HUES6 (cell line): ENCODE measurements at regions not wholly inside any gene's neighbourhood (a gene's known extent, or its start where the extent isn't known, plus 50 kb on each side); places are given as distances from the start of the nearest gene placed in this dataset.

Experiments
- H3K27ac ChIP-seq: 2 replicates; pipeline ENCODE4 v1.7.0; 2013; ENCODE audit warnings: low read depth, mild to moderate bottlenecking, low read length, inconsistent platforms
- H3K27me3 ChIP-seq: 2 replicates; pipeline ENCODE4 v1.6.1; 2013; ENCODE audit warnings: low read length; ENCODE audit not compliant: control insufficient read depth, insufficient read depth
- H3K36me3 ChIP-seq: 2 replicates; pipeline ENCODE4 v1.6.1; 2013; ENCODE audit warnings: low read length; ENCODE audit not compliant: control insufficient read depth, insufficient read depth
- H3K4me1 ChIP-seq: 2 replicates; pipeline ENCODE4 v1.6.1; 2013; ENCODE audit warnings: low read length; ENCODE audit not compliant: control insufficient read depth, insufficient read depth
- H3K4me3 ChIP-seq: 2 replicates; pipeline ENCODE4 v1.5.1; 2013; ENCODE audit warnings: low read depth, low read length
- H3K9ac ChIP-seq: one replicate; pipeline ENCODE4 v1.6.1; 2013; ENCODE audit warnings: mild to moderate bottlenecking, low read length
- H3K9me3 ChIP-seq: 2 replicates; pipeline ENCODE4 v1.6.1; 2013; ENCODE audit warnings: low read depth, low read length; ENCODE audit not compliant: control insufficient read depth, insufficient read depth

GRCh38 chr2:235170016-235170415 is 218.2 kb downstream of the SH3BP4 start:
- no peaks in the 10 kb centered on the region for H3K36me3 ChIP-seq
- H3K27me3 ChIP-seq, result no peaks in the 10 kb centered on the region
- no peak overlapping the region for H3K9ac ChIP-seq
- H3K9me3 ChIP-seq, result no peaks in the 10 kb centered on the region
- H3K4me3 ChIP-seq, result no peak overlapping the region
- no peak overlapping the region for H3K27ac ChIP-seq
- peaks cover 21% of the 10 kb centered on the region; the same call in 1 of the 2 replicates for H3K4me1 ChIP-seq

- Histone ChIP-seq H3K9ac (peak overlapping the region; percentile 1), H3K27ac (no peak overlapping the region), H3K27me3 (no peaks in the 10 kb centered on the region)
Observed at GRCh38 chr2:235170536-235171521, 219.0 kb downstream of the SH3BP4 start.

GRCh38 chr2:235171550-235172031 is 219.8 kb downstream of the SH3BP4 start:
- Histone ChIP-seq H3K4me3 (no peak overlapping the region), H3K27me3 (no peaks in the 10 kb centered on the region), H3K9me3 (no peaks in the 10 kb centered on the region), H3K36me3 (no peaks in the 10 kb centered on the region), H3K27ac (no peak overlapping the region), H3K4me1 (peaks cover 21% of the 10 kb centered on the region; the same call in 1 of the 2 replicates), H3K9ac (peak overlapping the region; percentile 1)

More at GRCh38 chr2:235170536-235171521, 219.0 kb downstream of the SH3BP4 start:
- Histone ChIP-seq H3K4me3 (no peak overlapping the region), H3K4me1 (peaks cover 21% of the 10 kb centered on the region; the same call in 1 of the 2 replicates), H3K36me3 (no peaks in the 10 kb centered on the region), H3K9me3 (no peaks in the 10 kb centered on the region)

DNA sequence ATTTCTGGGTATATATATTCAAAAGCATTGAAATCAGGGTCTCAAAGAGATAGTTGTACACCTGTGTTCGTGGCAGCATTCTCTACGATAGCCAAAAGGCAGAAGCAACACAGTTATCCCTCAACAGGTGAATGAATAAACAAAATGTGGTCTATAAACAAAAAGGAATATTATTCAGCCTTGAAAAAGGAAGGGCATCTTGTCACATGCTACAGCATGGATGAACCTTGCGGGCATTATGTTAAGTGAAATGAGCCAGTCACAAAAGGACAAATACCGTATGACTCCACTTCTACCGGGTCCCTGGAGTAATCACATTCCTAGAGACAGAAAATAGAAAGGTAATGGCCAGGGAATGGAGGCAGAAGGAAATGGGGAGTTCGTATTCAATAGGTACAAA is 228.8 kb downstream of the SH3BP4 start:
- Histone ChIP-seq H3K36me3 (no peaks in the 10 kb centered on the region), H3K9ac (no peak overlapping the region), H3K27me3 (no peaks in the 10 kb centered on the region), H3K4me3 (no peak overlapping the region), H3K4me1 (no peaks in the 10 kb centered on the region; the same call in 1 of the 2 replicates), H3K27ac (no peak overlapping the region), H3K9me3 (no peaks in the 10 kb centered on the region)

- Histone ChIP-seq H3K27ac (no peak overlapping the region), H3K9ac (no peak overlapping the region), H3K4me3 (no peak overlapping the region), H3K36me3 (no peaks in the 10 kb centered on the region), H3K4me1 (no peaks in the 10 kb centered on the region; the same call in 1 of the 2 replicates), H3K9me3 (no peaks in the 10 kb centered on the region), H3K27me3 (no peaks in the 10 kb centered on the region)
Observed at GRCh38 chr2:235183786-235184185, 232.0 kb downstream of the SH3BP4 start.

- no peak overlapping the region for H3K9ac ChIP-seq
- no peak overlapping the region for H3K27ac ChIP-seq
- no peaks in the 10 kb centered on the region for H3K36me3 ChIP-seq
- no peaks in the 10 kb centered on the region; the same call in 1 of the 2 replicates for H3K4me1 ChIP-seq
- no peaks in the 10 kb centered on the region for H3K9me3 ChIP-seq
- no peak overlapping the region for H3K4me3 ChIP-seq
- H3K27me3 ChIP-seq, result no peaks in the 10 kb centered on the region
Observed at GRCh38 chr2:235187806-235188205, 236.0 kb downstream of the SH3BP4 start.

DNA sequence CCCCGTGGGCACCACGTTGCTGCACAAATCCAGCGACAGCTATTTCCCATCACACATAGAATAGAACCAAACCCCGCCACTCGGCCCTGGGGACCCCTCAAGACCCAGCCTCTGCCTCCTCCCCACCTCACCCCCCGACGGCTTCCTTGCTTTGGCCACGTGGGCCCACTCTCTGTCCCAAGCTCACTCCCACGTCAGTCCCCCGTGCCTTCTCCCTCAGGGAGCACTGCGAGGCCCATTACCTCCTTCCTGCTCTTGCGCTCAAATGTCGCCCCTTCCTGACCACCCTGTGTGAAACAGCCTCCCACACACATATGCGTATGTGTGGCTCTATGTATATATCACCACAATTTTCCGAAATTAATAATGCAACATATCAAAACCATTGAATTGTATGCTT is 239.7 kb downstream of the SH3BP4 start:
- no peaks in the 10 kb centered on the region for H3K36me3 ChIP-seq
- no peak overlapping the region for H3K9ac ChIP-seq
- no peak overlapping the region for H3K4me3 ChIP-seq
- no peaks in the 10 kb centered on the region for H3K9me3 ChIP-seq
- no peaks in the 10 kb centered on the region for H3K27me3 ChIP-seq
- H3K27ac ChIP-seq, result no peak overlapping the region
- H3K4me1 ChIP-seq, result no peaks in the 10 kb centered on the region

DNA sequence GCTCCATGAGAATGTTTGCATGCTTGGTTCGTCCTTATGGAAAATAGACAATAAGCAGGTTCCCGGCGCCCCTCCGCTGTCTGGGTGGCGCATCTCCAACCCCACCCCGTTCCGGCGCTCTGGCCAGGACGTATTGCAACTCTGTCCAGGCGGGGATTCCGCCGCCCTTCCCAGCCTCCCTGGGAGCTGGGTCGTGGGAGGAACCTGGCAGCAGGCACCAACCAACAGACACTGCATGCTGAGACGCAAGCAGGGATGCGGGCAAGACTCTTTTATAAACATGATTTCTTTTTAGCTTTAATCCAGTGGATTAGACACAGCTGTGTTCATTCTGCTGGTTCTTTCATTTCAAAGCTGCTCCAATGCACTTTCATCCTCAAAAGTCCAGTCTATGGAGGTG is 240.2 kb downstream of the SH3BP4 start:
- no peaks in the 10 kb centered on the region for H3K4me1 ChIP-seq
- H3K9ac ChIP-seq, result no peak overlapping the region
- H3K36me3 ChIP-seq, result no peaks in the 10 kb centered on the region
- no peak overlapping the region for H3K27ac ChIP-seq
- H3K9me3 ChIP-seq, result no peaks in the 10 kb centered on the region
- no peaks in the 10 kb centered on the region for H3K27me3 ChIP-seq
- no peak overlapping the region for H3K4me3 ChIP-seq

- no peak overlapping the region for H3K27ac ChIP-seq
- H3K4me3 ChIP-seq, result no peak overlapping the region
- H3K9ac ChIP-seq, result no peak overlapping the region
- H3K27me3 ChIP-seq, result no peaks in the 10 kb centered on the region; the same call in 1 of the 2 replicates
- H3K4me1 ChIP-seq, result no peaks in the 10 kb centered on the region
- no peaks in the 10 kb centered on the region for H3K9me3 ChIP-seq
- no peaks in the 10 kb centered on the region for H3K36me3 ChIP-seq
Observed at GRCh38 chr2:235194351-235194750, 242.5 kb downstream of the SH3BP4 start.

DNA sequence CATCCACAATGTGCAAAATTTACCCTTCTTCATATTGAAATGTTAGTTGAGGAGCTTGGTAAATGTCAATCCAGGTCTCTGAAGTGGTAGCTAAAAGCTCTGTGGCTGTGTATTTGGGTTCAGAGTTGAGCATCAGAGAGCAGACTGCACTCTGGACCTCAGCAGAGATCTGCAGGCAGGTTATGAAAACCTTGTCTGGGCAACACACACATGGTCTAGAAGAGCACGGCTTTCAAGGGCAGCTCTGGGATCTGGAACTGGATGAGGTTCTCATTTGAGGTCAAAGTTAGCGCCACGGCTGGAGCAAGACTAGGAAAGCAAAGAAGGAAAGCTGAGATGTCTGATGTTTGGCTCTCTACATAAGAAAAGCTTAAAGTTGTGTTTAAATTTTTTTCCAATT is 243.0 kb downstream of the SH3BP4 start:
- Histone ChIP-seq H3K4me3 (no peak overlapping the region), H3K27ac (no peak overlapping the region), H3K4me1 (no peaks in the 10 kb centered on the region), H3K36me3 (no peaks in the 10 kb centered on the region), H3K27me3 (no peaks in the 10 kb centered on the region; the same call in 1 of the 2 replicates), H3K9me3 (no peaks in the 10 kb centered on the region), H3K9ac (no peak overlapping the region)

- Histone ChIP-seq H3K36me3 (no peaks in the 10 kb centered on the region), H3K4me3 (no peak overlapping the region), H3K9ac (no peak overlapping the region), H3K9me3 (no peaks in the 10 kb centered on the region), H3K27ac (no peak overlapping the region), H3K4me1 (no peaks in the 10 kb centered on the region), H3K27me3 (no peaks in the 10 kb centered on the region; the same call in 1 of the 2 replicates)
Observed at GRCh38 chr2:235195921-235196320, 244.1 kb downstream of the SH3BP4 start.
